T-helper 9 cell (primary cell): ENCODE measurements at regions not wholly inside any gene's neighbourhood (a gene's known extent, or its start where the extent isn't known, plus 50 kb on each side); places are given as distances from the start of the nearest gene placed in this dataset.

ENCODE experiments used
- DNase-seq: peaks from one replicate; pipeline ENCODE4 v3.0.0-alpha.2; 2020

GRCh38 chr3:103075282-103075681 is 640.5 kb downstream of the ZPLD1 start:
- no peak for DNase-seq

- DNase-seq, result no peak
Measured at GRCh38 chr3:103077910-103078309, 643.1 kb downstream of the ZPLD1 start.

- DNase-seq, result no peak
Measured at GRCh38 chr3:103082501-103082900, 647.7 kb downstream of the ZPLD1 start.

GRCh38 chr3:103083848-103084631 is 649.2 kb downstream of the ZPLD1 start:
- DNase-seq, result no peak

- DNase-seq, result no peak
Measured at GRCh38 chr3:103085465-103085864, 650.6 kb downstream of the ZPLD1 start.

GRCh38 chr3:103089758-103090157 is 654.9 kb downstream of the ZPLD1 start:
- no peak for DNase-seq

GRCh38 chr3:103105206-103105605 is 670.4 kb downstream of the ZPLD1 start:
- no peak for DNase-seq

- no peak for DNase-seq
Measured at GRCh38 chr3:103112273-103112672, 677.5 kb downstream of the ZPLD1 start.

GRCh38 chr3:103126115-103126514 is 691.3 kb downstream of the ZPLD1 start:
- no peak for DNase-seq

GRCh38 chr3:103127098-103127630 is 692.3 kb downstream of the ZPLD1 start:
- DNase-seq, result no peak

GRCh38 chr3:103127737-103128136 is 692.9 kb downstream of the ZPLD1 start:
- no peak for DNase-seq

GRCh38 chr3:103134023-103134724 is 699.4 kb downstream of the ZPLD1 start:
- no peak for DNase-seq

GRCh38 chr3:103136621-103137020 is 701.8 kb downstream of the ZPLD1 start:
- DNase-seq, result no peak

- DNase-seq, result no peak
Measured at GRCh38 chr3:103137830-103138229, 703.0 kb downstream of the ZPLD1 start.

- DNase-seq, result no peak
Measured at GRCh38 chr3:103158183-103158582, 723.4 kb downstream of the ZPLD1 start.

GRCh38 chr3:103166890-103167289 is 732.1 kb downstream of the ZPLD1 start:
- no peak for DNase-seq

- no peak for DNase-seq
Measured at GRCh38 chr3:103167850-103168249, 733.0 kb downstream of the ZPLD1 start.

- no peak for DNase-seq
Measured at GRCh38 chr3:103169289-103169688, 734.5 kb downstream of the ZPLD1 start.

GRCh38 chr3:103170651-103171050 is 735.8 kb downstream of the ZPLD1 start:
- no peak for DNase-seq

- no peak for DNase-seq
Measured at GRCh38 chr3:103173940-103174339, 739.1 kb downstream of the ZPLD1 start.

- DNase-seq, result no peak
Measured at GRCh38 chr3:103181160-103181559, 746.3 kb downstream of the ZPLD1 start.

GRCh38 chr3:103184772-103185171 is 750.0 kb downstream of the ZPLD1 start:
- no peak for DNase-seq

GRCh38 chr3:103189941-103190340 is 755.1 kb downstream of the ZPLD1 start:
- no peak for DNase-seq

GRCh38 chr3:103195216-103195615 is 760.4 kb downstream of the ZPLD1 start:
- no peak for DNase-seq
